Adrenal gland (tissue), 9 donors: ENCODE measurements at regions not wholly inside any gene's neighbourhood (a gene's known extent, or its start where the extent isn't known, plus 50 kb on each side); places are given as distances from the start of the nearest gene placed in this dataset.

ENCODE experiments used
- DNase-seq, 7 donors: peaks; one replicate each; pipeline ENCODE4 v3.0.0-alpha.2; 2019 to 2020
- H3K27ac ChIP-seq, 5 donors: fragments of 200-600 bp; sonication (generic) in 4 of 5; 1 replicate in 3 of 5; 2 replicates in 2 of 5; pipeline versions ENCODE4 v1.5.1 to v1.8.0; 2016 to 2020; ENCODE audit warnings: mild to moderate bottlenecking in 1 of 5
- H3K27me3 ChIP-seq: fragments of 200-600 bp; 2 replicates; pipeline ENCODE4 v1.8.0; 2021
- H3K36me3 ChIP-seq, 2 donors: fragments of 200-600 bp; replicated peaks in 1 of 2; 1 replicate in 1 of 2; 2 replicates in 1 of 2; pipeline versions ENCODE4 v1.5.1 to v1.8.0; 2018 to 2022
- H3K4me1 ChIP-seq, 2 donors: fragments of 200-600 bp; replicated peaks in 1 of 2; 1 replicate in 1 of 2; 2 replicates in 1 of 2; pipeline versions ENCODE4 v1.5.1 to v1.8.0; 2018 to 2021
- H3K4me3 ChIP-seq, 4 donors: fragments of 200-600 bp; sonication (generic) in 3 of 4; one replicate each; pipeline ENCODE4 v1.5.1; 2016 to 2018
- H3K9me3 ChIP-seq, 3 donors: fragments of 200-600 bp; sonication (generic) in 1 of 3; replicated peaks in 1 of 3; 1 replicate in 2 of 3; 2 replicates in 1 of 3; pipeline versions ENCODE4 v1.5.1 to v1.8.0; 2016 to 2021
- CTCF ChIP-seq, 6 experiments: fragments of 450-650 bp in 4 of 6; fragments of 200-600 bp in 2 of 6; sonication (generic) in 1 of 6; IDR thresholded peaks; 1 replicate in 5 of 6; 2 replicates in 1 of 6; pipeline versions ENCODE4 v1.5.1 to v1.8.0; 2016 to 2021; ENCODE audit warnings: antibody characterized with exemption in 6 of 6, mild to moderate bottlenecking in 2 of 6, moderate library complexity in 1 of 6
- POLR2A ChIP-seq, 2 donors: fragments of 450-650 bp; IDR thresholded peaks; one replicate each; pipeline ENCODE4 v1.6.1; 2017; ENCODE audit warnings: antibody characterized with exemption in 2 of 2, mild to moderate bottlenecking in 2 of 2, moderate library complexity in 1 of 2
- WGBS, 4 donors: extraction: QIAGEN DNeasy Blood & Tissue Kit in 2 of 4; methylation state at CpG; one replicate each; pipeline versions ENCODE4 v1.1.5 to v1.1.7; 2013 to 2017; 5-methylcytosine and 5-hydroxymethylcytosine counted together
- intact Hi-C, 2 donors: fragments of 100-400 bp; cut with DNase I; formaldehyde crosslinking; loops; one replicate each; pipeline versions ENCODE4 v1.14.1 to v1.15.0; 2022 to 2023
- donor health status: healthy with polysubstance abuse.
- donor health status: Bipolar disorder and iron deficiency.
- donor health status: DM: yes; HTN: yes; CAD: no.
- donor health status: DM: no; HTN: no; CAD: no.
- donor health status: DM: no; HTN: no; CAD: no.

GRCh38 chr1:232267092-232267836 is 362.7 kb downstream of the SIPA1L2 start:
- intact Hi-C loops, result no loop called here
- Histone ChIP-seq H3K27me3 (no peaks in the 10 kb centered on the region), H3K4me3 (no peak overlapping the region), H3K9me3 (no peaks in the 10 kb centered on the region), H3K4me1 (no peaks in the 10 kb centered on the region), H3K27ac (no peak overlapping the region), H3K36me3 (no peaks in the 10 kb centered on the region)
- TF ChIP-seq CTCF (IDR thresholded peaks at IDR 0.05), result no peak
- TF ChIP-seq POLR2A (IDR thresholded peaks at IDR 0.05), result no peak
- DNase-seq, result no peak
- 74 to 90% (median 80%) methylated on average over 5 of the region's 5 CpGs for WGBS, 4 donors

DNA sequence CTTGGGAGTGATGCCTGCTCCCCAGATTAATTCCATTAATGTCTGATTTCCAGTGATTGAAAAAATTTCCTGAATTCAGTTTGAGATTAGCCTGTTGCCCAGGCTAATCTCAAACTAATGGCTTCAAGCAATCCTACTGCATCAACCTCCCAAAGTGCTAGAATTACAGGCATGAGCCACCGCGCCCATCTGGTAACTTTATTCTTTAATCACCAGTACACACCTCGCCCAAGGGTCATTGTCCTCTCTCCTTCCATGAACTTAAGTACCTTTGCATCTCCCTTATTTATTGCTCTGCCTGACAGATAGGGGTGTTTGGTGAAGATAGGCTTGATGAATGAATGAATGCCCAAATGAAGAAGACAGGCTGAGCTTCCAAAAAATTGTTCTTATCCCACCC is 366.5 kb downstream of the SIPA1L2 start:
- intact Hi-C loops, result no loop called here
- Histone ChIP-seq H3K27me3 (no peaks in the 10 kb centered on the region), H3K4me3 (no peak overlapping the region), H3K36me3 (no peaks in the 10 kb centered on the region), H3K4me1 (no peaks in the 10 kb centered on the region), H3K9me3 (no peaks in the 10 kb centered on the region), H3K27ac (no peak overlapping the region)
- no peak for DNase-seq
- TF ChIP-seq CTCF (IDR thresholded peaks at IDR 0.05) (no peak), POLR2A (IDR thresholded peaks at IDR 0.05) (no peak)
- WGBS, 4 donors, result 93 to 98% (median 95%) methylated on average over 3 of the region's 3 CpGs

DNA sequence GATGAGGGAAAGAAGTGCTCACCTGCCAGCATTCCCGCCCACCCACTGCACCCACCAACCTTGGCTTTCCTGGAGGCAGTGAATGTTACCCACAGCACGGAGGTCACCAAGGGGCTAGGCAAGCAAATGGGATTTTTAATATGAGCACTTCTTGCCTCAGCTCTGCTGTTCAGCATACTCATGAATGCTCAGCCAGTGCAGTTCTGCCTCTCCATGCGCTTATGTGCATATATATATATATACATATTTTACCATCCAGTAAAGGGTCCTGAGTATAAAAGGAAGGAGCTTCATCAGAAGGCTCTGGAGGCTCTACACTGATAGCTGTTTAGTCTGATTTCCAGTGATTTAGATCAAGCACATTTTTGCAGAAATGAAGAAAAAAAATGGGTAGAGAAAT is 366.9 kb downstream of the SIPA1L2 start:
- Histone ChIP-seq H3K36me3 (no peaks in the 10 kb centered on the region), H3K4me3 (no peak overlapping the region), H3K27ac (no peak overlapping the region), H3K9me3 (no peaks in the 10 kb centered on the region), H3K4me1 (no peaks in the 10 kb centered on the region), H3K27me3 (no peaks in the 10 kb centered on the region)
- intact Hi-C loops, result no loop called here
- no peak for DNase-seq
- TF ChIP-seq CTCF (IDR thresholded peaks at IDR 0.05) (no peak), POLR2A (IDR thresholded peaks at IDR 0.05) (no peak)
- 85 to 94% (median 91%) methylated on average over 3 of the region's 3 CpGs for WGBS, 4 donors

- TF ChIP-seq POLR2A (IDR thresholded peaks at IDR 0.05) (no peak), CTCF (IDR thresholded peaks at IDR 0.05) (no peak)
- Histone ChIP-seq H3K36me3 (no peaks in the 10 kb centered on the region), H3K27me3 (no peaks in the 10 kb centered on the region), H3K27ac (no peak overlapping the region), H3K4me3 (no peak overlapping the region), H3K9me3 (no peaks in the 10 kb centered on the region), H3K4me1 (no peaks in the 10 kb centered on the region)
- no peak for DNase-seq
- intact Hi-C loops, result no loop called here
- WGBS, 4 donors, result 83 to 91% (median 84%) methylated on average over 8 of the region's 8 CpGs
Measured at GRCh38 chr1:232260861-232261260, 369.1 kb downstream of the SIPA1L2 start.
